Suprapubic skin (tissue), 3 donors: ENCODE measurements at regions not wholly inside any gene's neighbourhood (a gene's known extent, or its start where the extent isn't known, plus 50 kb on each side); places are given as distances from the start of the nearest gene placed in this dataset.

Experiments
- POLR2AphosphoS5 ChIP-seq, 3 donors: sonication (generic); formaldehyde crosslinking; IDR thresholded peaks; one replicate each; pipeline ENCODE4 v1.6.1; 2017; ENCODE audit warnings: antibody characterized with exemption in 3 of 3
- TF ChIP-seq, protein P1 (sequence below), 2 donors: fragments of 200-600 bp in 1 of 2; fragments of 450-650 bp in 1 of 2; sonication (generic) in 1 of 2; IDR thresholded peaks; one replicate each; pipeline ENCODE4 v1.5.1; 2016 to 2019; ENCODE audit warnings: antibody characterized with exemption in 2 of 2, mild to moderate bottlenecking in 1 of 2, moderate library complexity in 1 of 2

DNA sequence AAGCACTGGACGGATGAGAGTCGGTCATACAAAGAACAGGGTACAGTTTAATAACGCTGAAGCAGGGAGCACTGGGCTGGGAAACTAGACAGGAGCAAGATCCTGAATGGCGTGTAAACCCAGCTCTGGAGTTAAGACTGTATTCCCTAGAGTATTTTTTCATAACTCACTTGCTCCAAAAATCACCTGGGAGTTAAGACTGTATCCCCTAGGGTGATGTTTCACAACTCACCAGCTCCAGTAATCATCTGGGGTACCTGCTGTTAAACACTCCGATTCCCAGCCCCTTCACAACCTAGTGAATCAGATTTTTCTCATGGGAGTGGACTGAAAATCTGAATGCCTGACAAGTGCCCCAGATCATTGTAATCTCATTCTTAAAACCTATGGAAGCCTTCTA, 123.2 kb downstream of the MAB21L3 start:
- no peak for TF ChIP-seq POLR2AphosphoS5 (IDR thresholded peaks at IDR 0.05)
- TF ChIP-seq, protein P1, sequence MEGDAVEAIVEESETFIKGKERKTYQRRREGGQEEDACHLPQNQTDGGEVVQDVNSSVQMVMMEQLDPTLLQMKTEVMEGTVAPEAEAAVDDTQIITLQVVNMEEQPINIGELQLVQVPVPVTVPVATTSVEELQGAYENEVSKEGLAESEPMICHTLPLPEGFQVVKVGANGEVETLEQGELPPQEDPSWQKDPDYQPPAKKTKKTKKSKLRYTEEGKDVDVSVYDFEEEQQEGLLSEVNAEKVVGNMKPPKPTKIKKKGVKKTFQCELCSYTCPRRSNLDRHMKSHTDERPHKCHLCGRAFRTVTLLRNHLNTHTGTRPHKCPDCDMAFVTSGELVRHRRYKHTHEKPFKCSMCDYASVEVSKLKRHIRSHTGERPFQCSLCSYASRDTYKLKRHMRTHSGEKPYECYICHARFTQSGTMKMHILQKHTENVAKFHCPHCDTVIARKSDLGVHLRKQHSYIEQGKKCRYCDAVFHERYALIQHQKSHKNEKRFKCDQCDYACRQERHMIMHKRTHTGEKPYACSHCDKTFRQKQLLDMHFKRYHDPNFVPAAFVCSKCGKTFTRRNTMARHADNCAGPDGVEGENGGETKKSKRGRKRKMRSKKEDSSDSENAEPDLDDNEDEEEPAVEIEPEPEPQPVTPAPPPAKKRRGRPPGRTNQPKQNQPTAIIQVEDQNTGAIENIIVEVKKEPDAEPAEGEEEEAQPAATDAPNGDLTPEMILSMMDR (IDR thresholded peaks at IDR 0.05): no peak
